ENCODE measurements at regions not wholly inside any gene's neighbourhood (a gene's known extent, or its start where the extent isn't known, plus 50 kb on each side); places are given as distances from the start of the nearest gene placed in this dataset.

- no peak for DNase-seq (ENCODE audit: low read depth)
Measured at GRCh38 chr7:123259759-123260158, 60.0 kb upstream of the SLC13A1 start.

Measured in RPMI7951 (cell line).